Spleen (tissue), 11 donors: ENCODE measurements at regions not wholly inside any gene's neighbourhood (a gene's known extent, or its start where the extent isn't known, plus 50 kb on each side); places are given as distances from the start of the nearest gene placed in this dataset.

Experiments
- DNase-seq: peaks from one replicate; pipeline ENCODE4 v3.0.0-alpha.2; 2020
- H3K27ac ChIP-seq, 8 donors: fragments of 200-600 bp; sonication (generic) in 7 of 8; 1 replicate in 4 of 8; 2 replicates in 4 of 8; pipeline versions ENCODE4 v1.5.0 to v1.8.0; 2016 to 2021; ENCODE audit warnings: inconsistent platforms in 4 of 8, mild to moderate bottlenecking in 4 of 8, moderate library complexity in 1 of 8
- H3K27me3 ChIP-seq, 7 donors: fragments of 200-600 bp; sonication (generic) in 6 of 7; replicated peaks in 1 of 7; 1 replicate in 4 of 7; 2 replicates in 3 of 7; pipeline versions ENCODE4 v1.5.0 to v1.8.0; 2016 to 2021; ENCODE audit warnings: inconsistent platforms in 3 of 7, mild to moderate bottlenecking in 1 of 7
- H3K36me3 ChIP-seq, 6 donors: fragments of 200-600 bp; sonication (generic) in 5 of 6; 1 replicate in 4 of 6; 2 replicates in 2 of 6; pipeline versions ENCODE4 v1.5.0 to v1.8.0; 2016 to 2021; ENCODE audit warnings: inconsistent platforms in 2 of 6
- H3K4me1 ChIP-seq, 6 donors: fragments of 200-600 bp; sonication (generic) in 5 of 6; 1 replicate in 3 of 6; 2 replicates in 3 of 6; pipeline versions ENCODE4 v1.5.0 to v1.8.0; 2016 to 2021; ENCODE audit warnings: inconsistent platforms in 3 of 6
- H3K4me3 ChIP-seq, 8 donors: fragments of 200-600 bp; sonication (generic) in 7 of 8; 1 replicate in 4 of 8; 2 replicates in 4 of 8; pipeline versions ENCODE4 v1.5.0 to v1.8.0; 2016 to 2021; ENCODE audit warnings: inconsistent platforms in 4 of 8, mild to moderate bottlenecking in 4 of 8, moderate library complexity in 2 of 8
- H3K9me3 ChIP-seq, 8 donors: fragments of 200-600 bp; sonication (generic) in 7 of 8; 1 replicate in 4 of 8; 2 replicates in 4 of 8; pipeline versions ENCODE4 v1.5.0 to v1.8.0; 2016 to 2021; ENCODE audit warnings: inconsistent platforms in 4 of 8
- CTCF ChIP-seq, 11 experiments: fragments of 200-600 bp in 7 of 11; fragments of 450-650 bp in 4 of 11; sonication (generic) in 4 of 11; IDR thresholded peaks in 8 of 11; conservative IDR thresholded peaks in 3 of 11; 1 replicate in 7 of 11; 2 replicates in 4 of 11; pipeline versions ENCODE4 v1.4.0 to v1.8.0; 2016 to 2021; ENCODE audit warnings: antibody characterized with exemption in 11 of 11, inconsistent platforms in 4 of 11, mild to moderate bottlenecking in 1 of 11
- POLR2A ChIP-seq, 3 donors: fragments of 450-650 bp; IDR thresholded peaks; one replicate each; pipeline ENCODE4 v1.5.1; 2017; ENCODE audit warnings: antibody characterized with exemption in 3 of 3, mild to moderate bottlenecking in 1 of 3
- POLR2AphosphoS5 ChIP-seq, 3 donors: sonication (generic); formaldehyde crosslinking; IDR thresholded peaks; one replicate each; pipeline ENCODE4 v1.5.1; 2017; ENCODE audit warnings: antibody characterized with exemption in 3 of 3
- WGBS, 5 donors: extraction: QIAGEN DNeasy Blood & Tissue Kit in 3 of 5; methylation state at CpG; one replicate each; pipeline versions ENCODE4 v1.1.5 to v1.1.7; 2013 to 2018; 5-methylcytosine and 5-hydroxymethylcytosine counted together
- intact Hi-C: fragments of 100-400 bp; cut with DNase I; formaldehyde crosslinking; loops from one replicate; pipeline ENCODE4 v1.15.0; 2023; ENCODE audit warnings: low total_unique reads
- donor health status: healthy with polysubstance abuse.
- donor health status: DM: no; HTN: no; CAD: no; lungs with moderate emphysema.
- donor health status: DM: no; HTN: no; CAD: no.
- donor health status: Bipolar disorder and iron deficiency.
- donor health status: healthy.
- donor health status: DM: no; HTN: no; CAD: no.
- donor health status: DM: yes; HTN: yes; CAD: no.

DNA sequence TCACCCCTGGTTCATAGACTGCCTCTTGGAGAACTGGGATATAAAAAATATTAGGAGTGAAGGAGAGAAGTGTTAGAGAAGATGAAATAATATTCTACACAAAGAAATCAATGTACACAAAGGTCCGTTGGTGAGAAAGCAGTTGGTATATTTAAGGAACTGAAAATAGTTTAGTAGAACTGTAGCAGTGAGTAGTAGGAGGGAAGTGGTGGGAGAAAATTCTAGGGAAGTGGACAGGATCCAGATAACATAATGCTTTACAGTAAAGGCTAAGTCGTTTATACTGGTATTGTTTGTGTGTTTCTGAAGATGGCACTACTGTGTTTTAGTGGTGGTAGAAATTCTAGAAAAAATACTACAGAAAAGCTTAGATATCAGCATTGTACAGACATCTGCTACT, 120.8 kb upstream of the CHORDC1 start:
- TF ChIP-seq CTCF (IDR thresholded peaks at IDR 0.05 in 8 of 11, conservative IDR thresholded peaks at IDR 0.05 in 3 of 11) (no peak), POLR2AphosphoS5 (IDR thresholded peaks at IDR 0.05) (no peak)
- no peak for DNase-seq
- Histone ChIP-seq H3K4me1 (no peaks in the 10 kb centered on the region), H3K27ac (no peak overlapping the region), H3K27me3 (no peaks in the 10 kb centered on the region), H3K4me3 (no peak overlapping the region), H3K9me3 (no peaks in the 10 kb centered on the region), H3K36me3 (no peaks in the 10 kb centered on the region)
- 15 to 31% (median 21%) methylated on average over 2 of the region's 2 CpGs for WGBS, 5 donors
- intact Hi-C loops = no loop called here

DNA sequence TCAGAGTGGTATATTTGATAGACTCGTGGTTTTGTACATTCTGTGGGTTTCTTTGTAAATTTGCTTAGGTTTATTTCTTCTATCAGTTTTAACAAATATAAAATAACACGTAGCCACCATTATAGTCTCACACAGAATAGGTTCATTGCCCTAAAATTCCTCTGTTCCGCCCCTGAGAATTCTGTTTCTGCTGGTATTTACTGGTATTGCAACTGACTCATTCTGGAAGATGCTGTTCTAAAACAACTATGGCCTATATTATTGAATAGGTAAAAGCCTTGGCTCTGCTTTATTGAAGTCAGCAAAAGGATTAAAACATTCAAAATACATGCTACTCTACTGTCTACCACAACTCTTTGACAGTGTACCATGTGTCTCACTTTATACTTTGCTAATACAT, 119.1 kb upstream of the CHORDC1 start:
- no peak for DNase-seq
- TF ChIP-seq POLR2A (IDR thresholded peaks at IDR 0.05) (no peak), CTCF (IDR thresholded peaks at IDR 0.05 in 8 of 11, conservative IDR thresholded peaks at IDR 0.05 in 3 of 11) (no peak), POLR2AphosphoS5 (IDR thresholded peaks at IDR 0.05) (no peak)
- Histone ChIP-seq H3K9me3 (no peaks in the 10 kb centered on the region), H3K27ac (no peak overlapping the region), H3K36me3 (no peaks in the 10 kb centered on the region), H3K4me3 (no peak overlapping the region), H3K27me3 (no peaks in the 10 kb centered on the region), H3K4me1 (no peaks in the 10 kb centered on the region)
- WGBS, 5 donors = 78 to 85% (median 81%) methylated on average over 3 of the region's 3 CpGs
- intact Hi-C loops = no loop called here

DNA sequence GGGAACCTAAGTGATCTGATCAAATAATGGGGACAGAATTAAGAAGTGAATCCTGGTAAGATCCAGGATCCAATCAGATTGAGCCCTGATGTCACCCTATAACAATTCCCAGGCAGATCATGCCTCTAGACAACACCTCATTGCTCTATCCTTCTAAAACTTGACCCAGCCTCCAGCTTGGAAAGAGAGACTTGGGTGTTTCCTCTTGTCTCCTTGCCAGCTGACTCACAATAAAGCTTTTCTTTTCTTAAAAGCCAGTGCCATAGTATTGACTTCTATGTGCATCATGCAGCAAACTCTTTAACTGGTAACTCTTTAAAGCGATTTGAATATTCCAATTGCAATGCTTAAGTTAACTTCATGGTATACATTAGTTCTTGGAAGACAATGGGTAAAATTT, 109.6 kb upstream of the CHORDC1 start:
- no peaks in the 10 kb centered on the region for H3K9me3 ChIP-seq
- H3K27me3 ChIP-seq = no peaks in the 10 kb centered on the region
- no peak overlapping the region for H3K4me3 ChIP-seq
- no peak overlapping the region for H3K27ac ChIP-seq
- no peak for TF ChIP-seq POLR2AphosphoS5 (IDR thresholded peaks at IDR 0.05)
- TF ChIP-seq CTCF (IDR thresholded peaks at IDR 0.05 in 8 of 11, conservative IDR thresholded peaks at IDR 0.05 in 3 of 11) = no peak
- TF ChIP-seq POLR2A (IDR thresholded peaks at IDR 0.05) = no peak
- intact Hi-C loops = no loop called here
- 92 to 100% (median 94%) methylated on average over 1 of the region's 1 CpG for WGBS, 5 donors
- H3K36me3 ChIP-seq = no peaks in the 10 kb centered on the region
- no peak for DNase-seq
- no peaks in the 10 kb centered on the region for H3K4me1 ChIP-seq

DNA sequence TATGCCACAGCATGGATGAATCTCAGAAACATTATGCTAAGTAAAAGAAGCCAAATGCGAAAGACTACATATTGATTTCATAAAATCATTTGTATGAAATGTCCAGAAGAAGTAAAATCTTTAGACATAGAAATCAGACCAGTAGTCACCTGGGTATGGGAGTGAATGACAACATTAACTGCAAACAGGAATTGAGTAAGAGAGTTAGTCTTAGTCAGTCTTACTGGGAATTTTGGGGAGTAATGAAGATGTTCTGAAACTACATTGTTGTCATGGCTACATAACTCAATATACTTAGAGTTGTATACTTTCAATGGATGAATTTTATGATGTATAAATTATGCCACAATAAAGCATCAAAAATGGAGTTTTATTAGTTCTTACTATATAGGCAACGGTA, 107.8 kb upstream of the CHORDC1 start:
- DNase-seq = no peak
- intact Hi-C loops = no loop called here
- Histone ChIP-seq H3K27me3 (no peaks in the 10 kb centered on the region), H3K27ac (no peak overlapping the region), H3K9me3 (no peaks in the 10 kb centered on the region), H3K36me3 (no peaks in the 10 kb centered on the region), H3K4me1 (no peaks in the 10 kb centered on the region), H3K4me3 (no peak overlapping the region)
- 64 to 88% (median 81%) methylated on average over 2 of the region's 2 CpGs for WGBS, 5 donors
- TF ChIP-seq CTCF (IDR thresholded peaks at IDR 0.05 in 8 of 11, conservative IDR thresholded peaks at IDR 0.05 in 3 of 11) (no peak), POLR2AphosphoS5 (IDR thresholded peaks at IDR 0.05) (no peak), POLR2A (IDR thresholded peaks at IDR 0.05) (no peak)
